Fibroblast of mammary gland (primary cell): ENCODE measurements at regions not wholly inside any gene's neighbourhood (a gene's known extent, or its start where the extent isn't known, plus 50 kb on each side); places are given as distances from the start of the nearest gene placed in this dataset.
"Not testable (repeated sequence)": the region's sequence is repeated elsewhere in the genome, so short reads cannot be mapped to it uniquely, and the experiment has no call there.

Experiments
- DNase-seq: peaks from one replicate; pipeline ENCODE4 v3.0.0-alpha.2; 2010; ENCODE audit warnings: low read depth
- H3K4me3 ChIP-seq: 2 replicates; pipeline ENCODE4 v1.5.1; 2011; ENCODE audit warnings: low read depth, mild to moderate bottlenecking, low read length, moderate library complexity; ENCODE audit not compliant: control insufficient read depth

- DNase-seq = peak; percentile 4
- not testable (repeated sequence) for H3K4me3 ChIP-seq
Measured at GRCh38 chr21:9246010-9246409, 1275.4 kb upstream of the TPTE start.

GRCh38 chr21:9246481-9247289, 1274.7 kb upstream of the TPTE start:
- DNase-seq = peak; percentile 5
- H3K4me3 ChIP-seq = not testable (repeated sequence)

GRCh38 chr21:9247290-9247613, 1274.1 kb upstream of the TPTE start:
- DNase-seq, H3K4me3 ChIP-seq: not testable (repeated sequence)

- DNase-seq, H3K4me3 ChIP-seq: not testable (repeated sequence)
Measured at GRCh38 chr21:9247616-9248317, 1273.6 kb upstream of the TPTE start.
